Fibroblast of pulmonary artery (primary cell): ENCODE measurements at regions not wholly inside any gene's neighbourhood (a gene's known extent, or its start where the extent isn't known, plus 50 kb on each side); places are given as distances from the start of the nearest gene placed in this dataset.
"Not testable (repeated sequence)": the region's sequence is repeated elsewhere in the genome, so short reads cannot be mapped to it uniquely, and the experiment has no call there.

Experiments used
- DNase-seq: peaks from one replicate; pipeline ENCODE4 v3.0.0-alpha.2; 2010; ENCODE audit warnings: low read depth
- H3K4me3 ChIP-seq: replicated peaks from 2 replicates; pipeline ENCODE4 v1.5.1; 2011; ENCODE audit warnings: low read depth, mild to moderate bottlenecking, control low read depth, low read length, moderate library complexity
- TF ChIP-seq, protein P1 (sequence below): IDR thresholded peaks from 2 replicates; pipeline ENCODE4 v1.5.1; 2011; ENCODE audit warnings: mild to moderate bottlenecking, control low read depth, low read length, inconsistent platforms; ENCODE audit errors: missing control alignments

DNA sequence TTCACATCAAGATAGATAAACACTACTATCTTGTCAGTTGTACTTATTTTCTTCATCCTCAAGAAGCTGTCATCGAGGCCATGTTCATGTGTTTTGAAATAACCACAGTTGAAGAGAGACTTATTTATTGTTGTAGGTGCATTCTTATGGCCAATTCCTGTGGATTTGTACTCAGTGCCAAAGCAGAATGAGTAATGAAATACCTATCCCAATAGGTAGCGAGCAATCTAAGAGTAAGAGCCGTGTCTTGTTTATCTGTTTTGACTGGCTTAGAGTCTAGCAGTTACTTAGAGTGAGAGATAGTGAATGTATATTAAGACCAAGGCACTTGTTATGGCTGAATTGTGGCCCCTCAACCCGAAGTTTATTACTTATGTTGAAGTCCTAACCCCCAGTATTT, 631.0 kb upstream of the SPANXN1 start:
- no peak for DNase-seq
- no peak overlapping the region for H3K4me3 ChIP-seq
- TF ChIP-seq, protein P1, sequence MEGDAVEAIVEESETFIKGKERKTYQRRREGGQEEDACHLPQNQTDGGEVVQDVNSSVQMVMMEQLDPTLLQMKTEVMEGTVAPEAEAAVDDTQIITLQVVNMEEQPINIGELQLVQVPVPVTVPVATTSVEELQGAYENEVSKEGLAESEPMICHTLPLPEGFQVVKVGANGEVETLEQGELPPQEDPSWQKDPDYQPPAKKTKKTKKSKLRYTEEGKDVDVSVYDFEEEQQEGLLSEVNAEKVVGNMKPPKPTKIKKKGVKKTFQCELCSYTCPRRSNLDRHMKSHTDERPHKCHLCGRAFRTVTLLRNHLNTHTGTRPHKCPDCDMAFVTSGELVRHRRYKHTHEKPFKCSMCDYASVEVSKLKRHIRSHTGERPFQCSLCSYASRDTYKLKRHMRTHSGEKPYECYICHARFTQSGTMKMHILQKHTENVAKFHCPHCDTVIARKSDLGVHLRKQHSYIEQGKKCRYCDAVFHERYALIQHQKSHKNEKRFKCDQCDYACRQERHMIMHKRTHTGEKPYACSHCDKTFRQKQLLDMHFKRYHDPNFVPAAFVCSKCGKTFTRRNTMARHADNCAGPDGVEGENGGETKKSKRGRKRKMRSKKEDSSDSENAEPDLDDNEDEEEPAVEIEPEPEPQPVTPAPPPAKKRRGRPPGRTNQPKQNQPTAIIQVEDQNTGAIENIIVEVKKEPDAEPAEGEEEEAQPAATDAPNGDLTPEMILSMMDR = no peak

DNA sequence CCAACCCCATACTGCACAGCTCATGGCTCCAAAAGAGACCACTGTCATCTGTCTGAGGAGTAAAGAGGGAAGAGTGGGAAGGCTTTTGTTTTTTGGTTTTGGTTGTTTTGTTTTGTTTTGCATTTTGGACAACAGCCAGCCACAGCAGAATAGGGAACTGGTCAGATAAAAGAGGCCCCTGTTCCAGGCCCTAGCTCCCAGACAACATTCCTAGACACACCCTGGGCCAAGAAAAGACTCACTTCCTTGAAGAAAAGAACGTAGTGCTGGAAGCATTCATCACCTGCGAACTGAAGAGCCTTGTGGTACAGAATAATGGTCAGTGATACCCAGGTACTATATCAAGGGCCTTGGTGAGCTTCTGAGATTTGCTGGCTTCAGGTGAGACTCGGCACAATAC, 619.4 kb upstream of the SPANXN1 start:
- no peak for DNase-seq
- no peak overlapping the region for H3K4me3 ChIP-seq
- TF ChIP-seq, protein P1 = no peak

DNA sequence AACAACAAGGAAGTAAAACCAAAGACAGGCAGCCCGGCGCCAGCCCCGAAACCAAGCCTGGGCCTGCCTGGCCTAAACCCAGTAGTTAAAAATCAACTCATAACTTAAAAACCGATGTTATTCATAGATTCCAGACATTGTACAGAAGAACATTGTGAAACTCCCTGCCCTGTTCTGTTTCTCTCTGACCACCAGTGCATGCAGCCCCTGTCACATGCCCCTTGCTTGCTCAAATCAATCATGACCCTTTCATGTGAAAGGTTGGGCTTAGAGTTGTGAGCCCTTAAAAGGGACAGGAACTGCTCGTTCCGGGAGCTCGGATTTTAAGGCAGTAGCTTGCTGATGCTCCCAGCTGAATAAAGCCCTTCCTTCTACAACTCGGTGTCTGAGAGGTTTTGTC, 612.9 kb upstream of the SPANXN1 start:
- H3K4me3 ChIP-seq, DNase-seq: not testable (repeated sequence)

DNA sequence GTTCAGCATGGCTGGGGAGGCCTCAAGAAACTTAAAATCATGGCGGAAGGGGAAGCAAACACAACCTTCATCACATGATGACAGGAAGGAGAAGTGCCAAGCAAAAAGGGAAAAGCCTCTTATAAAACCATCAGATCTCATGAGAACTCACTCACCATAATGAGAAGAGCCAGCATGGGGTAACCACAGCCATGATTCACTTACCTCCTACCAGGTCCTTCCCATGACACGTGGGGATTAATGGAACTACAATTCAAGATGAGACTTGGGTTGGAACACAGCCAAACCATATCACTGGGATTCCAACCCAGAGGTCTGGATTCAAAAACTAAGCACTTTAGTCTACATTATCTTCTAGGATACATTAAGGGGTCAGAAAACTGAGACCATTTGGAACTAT, 609.6 kb upstream of the SPANXN1 start:
- TF ChIP-seq, protein P1 = no peak
- H3K4me3 ChIP-seq = no peak overlapping the region
- no peak for DNase-seq

DNA sequence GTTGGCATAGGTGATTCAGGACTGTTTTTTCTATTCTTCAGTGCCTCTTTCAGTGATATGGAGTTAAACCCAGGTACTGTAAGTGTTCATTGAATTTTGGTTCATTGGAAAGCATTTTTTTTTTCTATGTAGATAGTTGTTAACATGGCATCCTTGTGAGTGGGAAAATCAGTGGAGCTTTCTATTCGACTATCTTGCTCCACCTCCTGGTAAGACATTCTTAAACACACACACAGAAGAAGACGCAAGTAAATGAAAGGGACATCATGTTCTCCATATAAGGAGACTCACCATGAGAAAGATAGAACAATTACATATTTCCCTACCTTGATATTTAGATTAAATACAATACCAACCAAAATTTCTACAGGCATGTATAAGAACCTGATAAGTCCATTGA, 598.5 kb upstream of the SPANXN1 start:
- no peak for DNase-seq
- TF ChIP-seq, protein P1 = no peak
- no peak overlapping the region for H3K4me3 ChIP-seq

DNA sequence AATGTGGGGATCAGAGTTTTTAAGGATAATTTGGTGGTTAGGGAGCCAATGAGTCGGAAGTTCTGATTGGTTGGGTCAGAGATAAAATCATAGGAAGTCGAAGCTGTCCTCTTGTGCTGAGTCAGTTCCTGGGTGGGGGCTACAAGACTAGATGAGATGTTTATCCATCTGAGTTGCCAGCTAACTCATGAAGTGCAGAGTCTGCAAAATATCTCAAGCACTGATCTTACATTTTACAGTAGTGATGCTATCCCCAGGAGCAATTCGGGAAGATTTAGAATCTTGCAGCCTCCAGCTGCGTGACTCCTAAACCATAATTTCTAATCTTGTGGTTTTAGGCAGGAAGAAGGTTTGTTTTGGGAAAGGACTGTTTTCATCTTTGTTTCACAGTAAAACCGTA, 565.8 kb upstream of the SPANXN1 start:
- peak; percentile 1 for DNase-seq
- H3K4me3 ChIP-seq = no peak overlapping the region
- TF ChIP-seq, protein P1 = no peak

DNA sequence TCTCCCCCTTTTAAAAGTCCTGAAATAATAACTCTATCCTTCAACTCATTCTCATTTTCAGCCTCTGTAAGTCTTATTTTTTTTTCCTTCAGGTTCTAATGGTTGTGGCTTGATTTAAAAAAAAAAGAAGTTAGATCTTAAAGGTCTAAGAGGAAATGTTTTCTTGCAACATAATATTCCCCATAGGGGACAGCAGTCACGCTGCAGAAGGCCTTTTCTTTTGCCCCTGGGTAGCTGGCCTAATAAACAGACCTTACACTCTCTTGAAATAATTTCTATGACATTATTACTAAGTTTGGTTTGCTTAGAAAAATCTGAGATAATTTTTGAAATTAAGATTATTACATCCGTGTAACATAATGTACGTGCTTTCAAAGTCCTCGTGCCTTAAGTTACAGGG, 564.1 kb upstream of the SPANXN1 start:
- TF ChIP-seq, protein P1 = no peak

DNA sequence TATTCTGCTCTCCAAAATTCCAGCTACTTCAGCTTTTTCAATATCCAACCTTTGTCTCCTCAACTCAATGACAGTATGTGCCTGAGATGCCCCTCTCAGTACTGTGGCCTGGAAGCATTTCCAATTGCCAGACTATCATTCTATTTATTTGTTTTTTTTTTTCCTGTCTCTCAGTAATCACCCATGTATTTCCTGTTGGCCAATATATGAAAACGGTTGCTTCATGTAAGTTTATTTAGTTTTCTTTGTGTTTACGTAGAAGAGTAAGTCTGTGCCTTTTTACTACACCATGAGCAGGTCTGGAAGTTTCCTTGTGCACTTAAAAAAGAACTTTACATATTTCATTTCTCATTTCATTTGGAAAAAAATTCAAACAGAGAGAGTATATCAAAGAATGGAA, 537.5 kb upstream of the SPANXN1 start:
- TF ChIP-seq, protein P1 = no peak
- DNase-seq = peak; percentile 0
- H3K4me3 ChIP-seq = no peak overlapping the region

More for the DNA sequence above, 564.1 kb upstream of the SPANXN1 start:
- H3K4me3 ChIP-seq = no peak overlapping the region
- no peak for DNase-seq
